ENCODE measurements at regions not wholly inside any gene's neighbourhood (a gene's known extent, or its start where the extent isn't known, plus 50 kb on each side); places are given as distances from the start of the nearest gene placed in this dataset.

- Histone ChIP-seq H3K36me3 (ENCODE audit: insufficient read depth, insufficient read length, low read length) (no peaks in the 10 kb centered on the region), H3K4me3 (ENCODE audit: insufficient read length, low read depth) (no peak overlapping the region), H3K27me3 (ENCODE audit: insufficient read depth, insufficient read length) (no peaks in the 10 kb centered on the region), H3K4me1 (ENCODE audit: insufficient read depth, insufficient read length) (no peaks in the 10 kb centered on the region), H3K9ac (ENCODE audit: insufficient read length, low read depth) (no peak overlapping the region), H3K9me3 (ENCODE audit: insufficient read depth, low read length) (no peaks in the 10 kb centered on the region)
- DNase-seq (ENCODE audit: low read depth, low spot score) = no peak
- no peak for TF ChIP-seq SUZ12 (IDR thresholded peaks at IDR 0.05; ENCODE audit: extremely low read depth, insufficient read depth, insufficient read length)
- TF ChIP-seq YY1 (IDR thresholded peaks at IDR 0.05; ENCODE audit: insufficient read depth, insufficient read length) = no peak
- no peak for TF ChIP-seq ZNF274 (IDR thresholded peaks at IDR 0.05; ENCODE audit: low read depth, low read length)
Measured at GRCh38 chr11:80844110-80844819, 1403.4 kb upstream of the TENM4 start.

- no peak for DNase-seq (ENCODE audit: low read depth, low spot score)
- H3K27me3 ChIP-seq (ENCODE audit: insufficient read depth, insufficient read length) = no peaks in the 10 kb centered on the region
- no peaks in the 10 kb centered on the region for H3K36me3 ChIP-seq (ENCODE audit: insufficient read depth, insufficient read length, low read length)
- no peaks in the 10 kb centered on the region for H3K9me3 ChIP-seq (ENCODE audit: insufficient read depth, low read length)
- TF ChIP-seq YY1 (IDR thresholded peaks at IDR 0.05; ENCODE audit: insufficient read depth, insufficient read length) = no peak
- TF ChIP-seq SUZ12 (IDR thresholded peaks at IDR 0.05; ENCODE audit: extremely low read depth, insufficient read depth, insufficient read length) = no peak
- TF ChIP-seq ZNF274 (IDR thresholded peaks at IDR 0.05; ENCODE audit: low read depth, low read length) = no peak
- H3K9ac ChIP-seq (ENCODE audit: insufficient read length, low read depth) = no peak overlapping the region
- no peaks in the 10 kb centered on the region for H3K4me1 ChIP-seq (ENCODE audit: insufficient read depth, insufficient read length)
- no peak overlapping the region for H3K4me3 ChIP-seq (ENCODE audit: insufficient read length, low read depth)
Measured at GRCh38 chr11:80843266-80843974, 1402.6 kb upstream of the TENM4 start.

GRCh38 chr11:80842246-80842645 is 1401.4 kb upstream of the TENM4 start:
- TF ChIP-seq SUZ12 (IDR thresholded peaks at IDR 0.05; ENCODE audit: extremely low read depth, insufficient read depth, insufficient read length) = no peak
- no peak for TF ChIP-seq ZNF274 (IDR thresholded peaks at IDR 0.05; ENCODE audit: low read depth, low read length)
- no peak for TF ChIP-seq YY1 (IDR thresholded peaks at IDR 0.05; ENCODE audit: insufficient read depth, insufficient read length)
- no peak for DNase-seq (ENCODE audit: low read depth, low spot score)
- Histone ChIP-seq H3K9ac (ENCODE audit: insufficient read length, low read depth) (no peak overlapping the region), H3K4me1 (ENCODE audit: insufficient read depth, insufficient read length) (no peaks in the 10 kb centered on the region), H3K36me3 (ENCODE audit: insufficient read depth, insufficient read length, low read length) (no peaks in the 10 kb centered on the region), H3K9me3 (ENCODE audit: insufficient read depth, low read length) (no peaks in the 10 kb centered on the region), H3K4me3 (ENCODE audit: insufficient read length, low read depth) (no peak overlapping the region), H3K27me3 (ENCODE audit: insufficient read depth, insufficient read length) (no peaks in the 10 kb centered on the region)

- no peaks in the 10 kb centered on the region for H3K36me3 ChIP-seq (ENCODE audit: insufficient read depth, insufficient read length, low read length)
- no peaks in the 10 kb centered on the region for H3K27me3 ChIP-seq (ENCODE audit: insufficient read depth, insufficient read length)
- no peak overlapping the region for H3K9ac ChIP-seq (ENCODE audit: insufficient read length, low read depth)
- H3K4me3 ChIP-seq (ENCODE audit: insufficient read length, low read depth) = no peak overlapping the region
- no peaks in the 10 kb centered on the region for H3K9me3 ChIP-seq (ENCODE audit: insufficient read depth, low read length)
- H3K4me1 ChIP-seq (ENCODE audit: insufficient read depth, insufficient read length) = no peaks in the 10 kb centered on the region
- no peak for TF ChIP-seq YY1 (IDR thresholded peaks at IDR 0.05; ENCODE audit: insufficient read depth, insufficient read length)
- no peak for TF ChIP-seq ZNF274 (IDR thresholded peaks at IDR 0.05; ENCODE audit: low read depth, low read length)
- no peak for TF ChIP-seq SUZ12 (IDR thresholded peaks at IDR 0.05; ENCODE audit: extremely low read depth, insufficient read depth, insufficient read length)
- no peak for DNase-seq (ENCODE audit: low read depth, low spot score)
Measured at GRCh38 chr11:80841675-80842074, 1400.8 kb upstream of the TENM4 start.

GRCh38 chr11:80838153-80838552 is 1397.3 kb upstream of the TENM4 start:
- no peak for DNase-seq (ENCODE audit: low read depth, low spot score)
- no peak for TF ChIP-seq ZNF274 (IDR thresholded peaks at IDR 0.05; ENCODE audit: low read depth, low read length)
- TF ChIP-seq YY1 (IDR thresholded peaks at IDR 0.05; ENCODE audit: insufficient read depth, insufficient read length) = no peak
- no peak for TF ChIP-seq SUZ12 (IDR thresholded peaks at IDR 0.05; ENCODE audit: extremely low read depth, insufficient read depth, insufficient read length)

GRCh38 chr11:80837051-80837450 is 1396.2 kb upstream of the TENM4 start:
- Histone ChIP-seq H3K9ac (ENCODE audit: insufficient read length, low read depth) (no peak overlapping the region), H3K27me3 (ENCODE audit: insufficient read depth, insufficient read length) (no peaks in the 10 kb centered on the region), H3K4me3 (ENCODE audit: insufficient read length, low read depth) (no peak overlapping the region), H3K36me3 (ENCODE audit: insufficient read depth, insufficient read length, low read length) (no peaks in the 10 kb centered on the region), H3K9me3 (ENCODE audit: insufficient read depth, low read length) (no peaks in the 10 kb centered on the region), H3K4me1 (ENCODE audit: insufficient read depth, insufficient read length) (no peaks in the 10 kb centered on the region)
- no peak for DNase-seq (ENCODE audit: low read depth, low spot score)
- TF ChIP-seq ZNF274 (IDR thresholded peaks at IDR 0.05; ENCODE audit: low read depth, low read length) (no peak), SUZ12 (IDR thresholded peaks at IDR 0.05; ENCODE audit: extremely low read depth, insufficient read depth, insufficient read length) (no peak), YY1 (IDR thresholded peaks at IDR 0.05; ENCODE audit: insufficient read depth, insufficient read length) (no peak)

More at GRCh38 chr11:80838153-80838552, 1397.3 kb upstream of the TENM4 start:
- Histone ChIP-seq H3K27me3 (ENCODE audit: insufficient read depth, insufficient read length) (no peaks in the 10 kb centered on the region), H3K4me1 (ENCODE audit: insufficient read depth, insufficient read length) (no peaks in the 10 kb centered on the region), H3K36me3 (ENCODE audit: insufficient read depth, insufficient read length, low read length) (no peaks in the 10 kb centered on the region), H3K4me3 (ENCODE audit: insufficient read length, low read depth) (no peak overlapping the region), H3K9ac (ENCODE audit: insufficient read length, low read depth) (no peak overlapping the region), H3K9me3 (ENCODE audit: insufficient read depth, low read length) (no peaks in the 10 kb centered on the region)

- no peak overlapping the region for H3K4me3 ChIP-seq (ENCODE audit: insufficient read length, low read depth)
- DNase-seq (ENCODE audit: low read depth, low spot score) = no peak
- TF ChIP-seq YY1 (IDR thresholded peaks at IDR 0.05; ENCODE audit: insufficient read depth, insufficient read length) = no peak
- H3K27me3 ChIP-seq (ENCODE audit: insufficient read depth, insufficient read length) = no peaks in the 10 kb centered on the region
- H3K4me1 ChIP-seq (ENCODE audit: insufficient read depth, insufficient read length) = no peaks in the 10 kb centered on the region
- no peaks in the 10 kb centered on the region for H3K9me3 ChIP-seq (ENCODE audit: insufficient read depth, low read length)
- H3K36me3 ChIP-seq (ENCODE audit: insufficient read depth, insufficient read length, low read length) = no peaks in the 10 kb centered on the region
- no peak overlapping the region for H3K9ac ChIP-seq (ENCODE audit: insufficient read length, low read depth)
Measured at GRCh38 chr11:80831374-80831773, 1390.5 kb upstream of the TENM4 start.
